Esophagus squamous epithelium (tissue), 4 donors: ENCODE measurements at regions not wholly inside any gene's neighbourhood (a gene's known extent, or its start where the extent isn't known, plus 50 kb on each side); places are given as distances from the start of the nearest gene placed in this dataset.

Experiments
- POLR2A ChIP-seq, 4 donors: fragments of 450-650 bp; IDR thresholded peaks; one replicate each; pipeline ENCODE4 v1.6.1; 2017; ENCODE audit warnings: antibody characterized with exemption in 4 of 4, mild to moderate bottlenecking in 4 of 4, moderate library complexity in 3 of 4
- TF ChIP-seq, protein P1 (sequence below), 6 experiments: fragments of 450-650 bp in 4 of 6; fragments of 200-600 bp in 2 of 6; sonication (generic) in 2 of 6; IDR thresholded peaks; one replicate each; pipeline ENCODE4 v1.5.1; 2016 to 2019; ENCODE audit warnings: antibody characterized with exemption in 6 of 6, mild to moderate bottlenecking in 4 of 6, moderate library complexity in 4 of 6

DNA sequence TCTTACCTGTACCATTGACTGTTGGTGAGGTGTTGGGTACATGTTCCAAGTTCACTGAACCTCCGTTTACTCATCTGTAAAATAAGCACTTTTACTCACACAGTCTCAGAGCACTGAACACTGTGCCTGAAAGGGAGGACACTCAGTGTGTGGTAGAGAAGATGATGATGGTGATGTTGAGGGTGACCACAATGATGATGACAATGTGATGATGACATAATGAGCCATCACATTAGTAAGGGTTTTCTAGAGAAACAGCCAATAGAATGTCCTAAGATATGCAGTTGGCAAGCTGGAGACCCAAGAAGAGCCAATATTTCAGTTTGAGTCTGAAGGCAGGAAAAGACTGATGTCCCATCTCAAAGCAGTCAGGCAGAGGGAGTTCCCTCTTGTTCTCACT lies 315.4 kb upstream of the IGFBP7 start:
- TF ChIP-seq, protein P1, sequence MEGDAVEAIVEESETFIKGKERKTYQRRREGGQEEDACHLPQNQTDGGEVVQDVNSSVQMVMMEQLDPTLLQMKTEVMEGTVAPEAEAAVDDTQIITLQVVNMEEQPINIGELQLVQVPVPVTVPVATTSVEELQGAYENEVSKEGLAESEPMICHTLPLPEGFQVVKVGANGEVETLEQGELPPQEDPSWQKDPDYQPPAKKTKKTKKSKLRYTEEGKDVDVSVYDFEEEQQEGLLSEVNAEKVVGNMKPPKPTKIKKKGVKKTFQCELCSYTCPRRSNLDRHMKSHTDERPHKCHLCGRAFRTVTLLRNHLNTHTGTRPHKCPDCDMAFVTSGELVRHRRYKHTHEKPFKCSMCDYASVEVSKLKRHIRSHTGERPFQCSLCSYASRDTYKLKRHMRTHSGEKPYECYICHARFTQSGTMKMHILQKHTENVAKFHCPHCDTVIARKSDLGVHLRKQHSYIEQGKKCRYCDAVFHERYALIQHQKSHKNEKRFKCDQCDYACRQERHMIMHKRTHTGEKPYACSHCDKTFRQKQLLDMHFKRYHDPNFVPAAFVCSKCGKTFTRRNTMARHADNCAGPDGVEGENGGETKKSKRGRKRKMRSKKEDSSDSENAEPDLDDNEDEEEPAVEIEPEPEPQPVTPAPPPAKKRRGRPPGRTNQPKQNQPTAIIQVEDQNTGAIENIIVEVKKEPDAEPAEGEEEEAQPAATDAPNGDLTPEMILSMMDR (IDR thresholded peaks at IDR 0.05): no peak
- TF ChIP-seq POLR2A (IDR thresholded peaks at IDR 0.05): no peak
